Esophagus muscularis mucosa (tissue), 4 donors: ENCODE measurements at regions not wholly inside any gene's neighbourhood (a gene's known extent, or its start where the extent isn't known, plus 50 kb on each side); places are given as distances from the start of the nearest gene placed in this dataset.

Source experiments
- DNase-seq: peaks from one replicate; pipeline ENCODE4 v3.0.0-alpha.2; 2017; ENCODE audit errors: extremely low spot score
- H3K27ac ChIP-seq, 4 donors: fragments of 200-600 bp; sonication (generic); replicated peaks in 1 of 4; 1 replicate in 3 of 4; 2 replicates in 1 of 4; pipeline ENCODE4 v1.5.1; 2016 to 2019; ENCODE audit warnings: mild to moderate bottlenecking in 1 of 4
- H3K27me3 ChIP-seq, 4 donors: fragments of 200-600 bp; sonication (generic); one replicate each; pipeline versions ENCODE4 v1.5.1 to v1.6.0; 2016 to 2019
- H3K36me3 ChIP-seq, 4 donors: fragments of 200-600 bp; sonication (generic); one replicate each; pipeline ENCODE4 v1.5.1; 2016 to 2019
- H3K4me1 ChIP-seq, 4 donors: fragments of 200-600 bp; sonication (generic); one replicate each; pipeline ENCODE4 v1.5.1; 2016 to 2019
- H3K4me3 ChIP-seq, 4 donors: fragments of 200-600 bp; sonication (generic); 1 replicate in 2 of 4; 2 replicates in 2 of 4; pipeline ENCODE4 v1.5.1; 2016 to 2019; ENCODE audit warnings: mild to moderate bottlenecking in 4 of 4, moderate library complexity in 1 of 4
- H3K9me3 ChIP-seq, 4 donors: fragments of 200-600 bp; sonication (generic); 1 replicate in 3 of 4; 2 replicates in 1 of 4; pipeline ENCODE4 v1.5.1; 2016 to 2019
- EP300 ChIP-seq: sonication (generic); formaldehyde crosslinking; IDR thresholded peaks from one replicate; pipeline ENCODE4 v1.6.1; 2017; ENCODE audit warnings: antibody characterized with exemption
- POLR2A ChIP-seq: fragments of 450-650 bp; IDR thresholded peaks from one replicate; pipeline ENCODE4 v1.6.1; 2017; ENCODE audit warnings: antibody characterized with exemption, moderate library complexity, mild to moderate bottlenecking, low read depth
- POLR2AphosphoS5 ChIP-seq, 2 donors: sonication (generic); formaldehyde crosslinking; IDR thresholded peaks; one replicate each; pipeline ENCODE4 v1.6.1; 2017; ENCODE audit warnings: antibody characterized with exemption in 2 of 2
- WGBS: methylation state at CpG from one replicate; pipeline ENCODE4 v1.1.5; 2018; 5-methylcytosine and 5-hydroxymethylcytosine counted together
- intact Hi-C: fragments of 100-400 bp; cut with DNase I; formaldehyde crosslinking; loops from one replicate; pipeline ENCODE4 v1.15.1; 2023
- TF ChIP-seq, protein P1 (sequence below), 3 experiments: fragments of 200-600 bp in 2 of 3; fragments of 450-650 bp in 1 of 3; sonication (generic) in 2 of 3; IDR thresholded peaks; one replicate each; pipeline ENCODE4 v1.5.1; 2017 to 2019; ENCODE audit warnings: antibody characterized with exemption in 3 of 3, mild to moderate bottlenecking in 2 of 3, moderate library complexity in 1 of 3

DNA sequence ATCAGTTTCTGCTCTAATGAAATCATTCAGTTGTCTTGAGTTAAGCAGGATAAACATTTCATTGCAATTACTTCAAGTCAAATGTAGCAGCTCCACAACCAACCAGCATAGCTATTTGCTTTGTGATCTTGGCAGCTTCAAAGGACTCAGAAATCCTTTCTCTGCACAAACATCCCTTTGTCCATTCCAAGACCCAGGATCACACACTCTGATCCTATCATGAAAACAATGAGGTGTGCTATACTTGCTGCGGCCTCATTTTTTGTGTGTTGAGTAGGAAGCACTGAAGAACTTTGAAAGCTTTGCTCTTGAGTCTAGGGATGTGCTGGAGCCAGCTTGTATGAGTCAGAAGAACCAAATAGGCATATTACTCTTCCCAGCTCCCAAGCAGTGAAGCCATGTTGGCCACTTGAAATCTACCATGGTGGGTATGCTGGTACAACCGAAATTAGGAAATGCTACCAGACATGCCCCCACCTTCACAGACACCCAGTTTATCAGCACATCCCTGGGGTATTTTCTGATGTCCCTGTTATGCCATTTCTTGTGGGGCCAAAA is 199.4 kb upstream of the PRSS58 start:
- H3K27ac ChIP-seq = no peak overlapping the region
- no peak for TF ChIP-seq EP300
- TF ChIP-seq POLR2AphosphoS5 (IDR thresholded peaks at IDR 0.05) = no peak
- TF ChIP-seq POLR2A = no peak
- TF ChIP-seq, protein P1, sequence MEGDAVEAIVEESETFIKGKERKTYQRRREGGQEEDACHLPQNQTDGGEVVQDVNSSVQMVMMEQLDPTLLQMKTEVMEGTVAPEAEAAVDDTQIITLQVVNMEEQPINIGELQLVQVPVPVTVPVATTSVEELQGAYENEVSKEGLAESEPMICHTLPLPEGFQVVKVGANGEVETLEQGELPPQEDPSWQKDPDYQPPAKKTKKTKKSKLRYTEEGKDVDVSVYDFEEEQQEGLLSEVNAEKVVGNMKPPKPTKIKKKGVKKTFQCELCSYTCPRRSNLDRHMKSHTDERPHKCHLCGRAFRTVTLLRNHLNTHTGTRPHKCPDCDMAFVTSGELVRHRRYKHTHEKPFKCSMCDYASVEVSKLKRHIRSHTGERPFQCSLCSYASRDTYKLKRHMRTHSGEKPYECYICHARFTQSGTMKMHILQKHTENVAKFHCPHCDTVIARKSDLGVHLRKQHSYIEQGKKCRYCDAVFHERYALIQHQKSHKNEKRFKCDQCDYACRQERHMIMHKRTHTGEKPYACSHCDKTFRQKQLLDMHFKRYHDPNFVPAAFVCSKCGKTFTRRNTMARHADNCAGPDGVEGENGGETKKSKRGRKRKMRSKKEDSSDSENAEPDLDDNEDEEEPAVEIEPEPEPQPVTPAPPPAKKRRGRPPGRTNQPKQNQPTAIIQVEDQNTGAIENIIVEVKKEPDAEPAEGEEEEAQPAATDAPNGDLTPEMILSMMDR (IDR thresholded peaks at IDR 0.05) = no peak
- DNase-seq = no peak
- H3K9me3 ChIP-seq = no peaks in the 10 kb centered on the region
- H3K27me3 ChIP-seq = peaks cover 0 to 13% (median 0%) of the 10 kb centered on the region in 4 donors
- peaks cover 0 to 6% (median 0%) of the 10 kb centered on the region in 4 donors for H3K4me1 ChIP-seq
- no peak overlapping the region for H3K4me3 ChIP-seq
- 95% methylated on average over 2 of the region's 2 CpGs for WGBS
- intact Hi-C loops = no loop called here
- H3K36me3 ChIP-seq = no peaks in the 10 kb centered on the region

DNA sequence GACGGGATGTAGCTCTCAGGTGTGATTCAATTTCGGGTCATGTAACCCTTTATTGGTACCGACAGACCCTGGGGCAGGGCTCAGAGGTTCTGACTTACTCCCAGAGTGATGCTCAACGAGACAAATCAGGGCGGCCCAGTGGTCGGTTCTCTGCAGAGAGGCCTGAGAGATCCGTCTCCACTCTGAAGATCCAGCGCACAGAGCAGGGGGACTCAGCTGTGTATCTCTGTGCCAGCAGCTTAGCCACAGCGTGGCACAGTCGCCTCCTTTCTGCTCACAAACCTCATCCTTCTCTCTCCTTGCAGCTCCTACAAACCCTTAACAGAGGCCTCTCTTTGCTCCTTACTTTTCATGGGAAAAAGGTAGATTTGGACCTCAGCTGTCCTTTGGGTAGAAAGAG is 197.5 kb upstream of the PRSS58 start:
- intact Hi-C loops = no loop called here
- H3K27ac ChIP-seq = no peak overlapping the region
- no peaks in the 10 kb centered on the region for H3K36me3 ChIP-seq
- H3K27me3 ChIP-seq = peaks cover 0 to 16% (median 0%) of the 10 kb centered on the region in 4 donors
- no peak overlapping the region for H3K4me3 ChIP-seq
- no peak for DNase-seq
- 88% methylated on average over 10 of the region's 10 CpGs for WGBS
- H3K4me1 ChIP-seq = peaks cover 0 to 6% (median 0%) of the 10 kb centered on the region in 4 donors
- TF ChIP-seq, protein P1 (IDR thresholded peaks at IDR 0.05) = no peak
- TF ChIP-seq EP300 (no peak), POLR2A (no peak), POLR2AphosphoS5 (IDR thresholded peaks at IDR 0.05) (no peak)
- H3K9me3 ChIP-seq = no peaks in the 10 kb centered on the region

DNA sequence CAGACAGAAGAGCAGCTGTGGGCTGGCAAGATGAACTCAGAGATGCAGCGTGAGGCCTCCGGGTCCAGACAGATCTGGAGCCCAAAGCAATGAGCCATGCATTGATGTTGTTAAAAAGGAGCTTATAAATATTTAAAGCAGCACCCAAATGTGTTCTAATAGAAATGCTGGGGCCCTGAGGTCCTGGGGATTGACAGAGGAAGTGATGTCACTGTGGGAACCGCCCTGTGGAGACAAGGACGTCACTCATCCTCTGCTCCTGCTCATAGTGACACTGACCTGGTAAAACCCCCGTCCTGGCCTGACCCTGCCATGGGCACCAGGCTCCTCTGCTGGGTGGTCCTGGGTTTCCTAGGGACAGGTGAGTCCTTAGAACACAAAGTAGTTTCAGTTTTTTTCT is 197.0 kb upstream of the PRSS58 start:
- H3K27ac ChIP-seq = no peak overlapping the region
- no peak overlapping the region for H3K4me3 ChIP-seq
- H3K36me3 ChIP-seq = no peaks in the 10 kb centered on the region
- H3K9me3 ChIP-seq = no peaks in the 10 kb centered on the region
- peaks cover 0 to 16% (median 0%) of the 10 kb centered on the region in 4 donors for H3K27me3 ChIP-seq
- WGBS = 64% methylated on average over 5 of the region's 5 CpGs
- intact Hi-C loops = no loop called here
- no peak for DNase-seq
- TF ChIP-seq POLR2AphosphoS5 (IDR thresholded peaks at IDR 0.05) (no peak), EP300 (no peak), POLR2A (no peak)
- TF ChIP-seq, protein P1 (IDR thresholded peaks at IDR 0.05) = no peak
- peaks cover 0 to 6% (median 0%) of the 10 kb centered on the region in 4 donors for H3K4me1 ChIP-seq

DNA sequence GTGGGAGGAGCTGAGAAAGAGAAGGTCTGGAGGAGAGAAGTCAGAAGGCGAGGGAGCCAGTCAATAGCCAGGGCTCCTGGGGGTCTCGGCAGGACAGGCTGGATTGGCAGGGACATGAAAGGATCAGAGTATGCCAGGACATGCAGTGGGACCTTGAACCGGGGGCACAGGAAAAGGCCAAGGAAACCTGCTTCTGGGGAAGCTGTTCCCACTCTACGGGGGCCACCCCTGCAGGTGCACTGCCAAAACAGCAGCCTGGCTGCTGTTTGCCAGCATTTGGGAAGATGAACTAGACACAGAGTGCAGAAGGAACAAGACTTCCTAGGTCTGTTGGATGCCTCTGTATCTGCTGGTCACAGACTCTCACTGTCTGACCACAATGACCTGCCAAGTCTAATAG is 194.9 kb upstream of the PRSS58 start:
- H3K4me1 ChIP-seq = no peaks in the 10 kb centered on the region
- no peak for DNase-seq
- no peaks in the 10 kb centered on the region for H3K36me3 ChIP-seq
- H3K27me3 ChIP-seq = peaks cover 0 to 9% (median 0%) of the 10 kb centered on the region in 4 donors
- no peak overlapping the region for H3K27ac ChIP-seq
- H3K9me3 ChIP-seq = no peaks in the 10 kb centered on the region
- WGBS = 73% methylated on average over 4 of the region's 4 CpGs
- TF ChIP-seq POLR2AphosphoS5 (IDR thresholded peaks at IDR 0.05) (no peak), EP300 (no peak), POLR2A (no peak)
- TF ChIP-seq, protein P1 (IDR thresholded peaks at IDR 0.05) = no peak
- no peak overlapping the region for H3K4me3 ChIP-seq
- intact Hi-C loops = no loop called here

DNA sequence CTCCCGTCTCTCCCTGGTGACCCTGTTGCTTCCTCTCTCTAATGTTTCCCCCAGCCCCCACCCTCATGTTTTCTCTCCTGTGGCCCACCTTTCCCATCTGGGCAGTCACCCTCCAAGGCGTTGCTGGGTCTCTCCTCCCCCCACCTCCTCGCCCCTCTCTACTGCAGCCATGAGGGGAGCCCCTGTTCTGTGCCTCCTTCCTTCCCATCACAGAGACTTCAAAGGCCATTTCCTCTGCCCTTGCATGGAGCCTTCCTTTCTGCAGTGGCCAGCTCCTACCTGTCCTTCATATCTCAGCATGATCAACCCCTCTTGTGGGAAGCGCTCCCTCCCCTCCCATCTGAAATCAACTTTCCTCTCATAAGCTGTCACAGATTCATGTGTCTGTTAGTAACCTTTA is 194.0 kb upstream of the PRSS58 start:
- 76% methylated on average over 4 of the region's 4 CpGs for WGBS
- no peak overlapping the region for H3K27ac ChIP-seq

More for the DNA sequence above, 194.0 kb upstream of the PRSS58 start:
- no peak for DNase-seq
- H3K27me3 ChIP-seq = peaks cover 0 to 15% (median 0%) of the 10 kb centered on the region in 4 donors
- H3K4me3 ChIP-seq = no peak overlapping the region
- H3K36me3 ChIP-seq = no peaks in the 10 kb centered on the region
- no peaks in the 10 kb centered on the region for H3K9me3 ChIP-seq
- intact Hi-C loops = no loop called here
- no peak for TF ChIP-seq POLR2A
- TF ChIP-seq, protein P1 (IDR thresholded peaks at IDR 0.05) = no peak
- TF ChIP-seq EP300 = no peak
- no peaks in the 10 kb centered on the region for H3K4me1 ChIP-seq
